K562 (cell line): ENCODE measurements at regions not wholly inside any gene's neighbourhood (a gene's known extent, or its start where the extent isn't known, plus 50 kb on each side); places are given as distances from the start of the nearest gene placed in this dataset.

ENCODE experiments used
- BRD4 ChIP-seq: fragments of 200-600 bp; sonication (generic); IDR thresholded peaks from 2 replicates; pipeline ENCODE4 v1.6.1; 2017; ENCODE audit warnings: inconsistent platforms
- CEBPZ ChIP-seq: fragments of 150-350 bp; IDR thresholded peaks from 2 replicates; pipeline ENCODE4 v1.6.1; 2014; ENCODE audit warnings: low read depth, mild to moderate bottlenecking, low read length, borderline replicate concordance
- CREB3 ChIP-seq: fragments of 450-650 bp; conservative IDR thresholded peaks from 2 replicates; pipeline ENCODE4 v1.6.1; 2016; ENCODE audit warnings: missing genetic modification characterization, low read depth, mild to moderate bottlenecking, missing compliant biosample characterization, moderate library complexity
- FOS ChIP-seq: IDR thresholded peaks from 3 replicates; pipeline ENCODE4 v1.6.1; 2011; ENCODE audit not compliant: insufficient read length; ENCODE audit errors: extremely low read depth
- NFRKB ChIP-seq: fragments of 450-650 bp; IDR thresholded peaks from 2 replicates; pipeline ENCODE4 v1.6.1; 2016; ENCODE audit warnings: low read depth
- NR2F6 ChIP-seq: fragments of 450-650 bp; formaldehyde crosslinking; IDR thresholded peaks from 2 replicates; pipeline ENCODE4 v1.4.0; 2020; ENCODE audit warnings: mild to moderate bottlenecking
- THRA ChIP-seq: fragments of 450-650 bp; IDR thresholded peaks from 2 replicates; pipeline ENCODE4 v1.6.1; 2017; ENCODE audit warnings: mild to moderate bottlenecking, moderate library complexity
- UBTF ChIP-seq, 2 experiments: IDR thresholded peaks; 2 replicates each; pipeline ENCODE4 v1.6.1; 2012; ENCODE audit warnings: improper control_type of control experiment in 2 of 2, low read depth in 2 of 2, low read length in 2 of 2, borderline replicate concordance in 1 of 2
- ZNF165 ChIP-seq: fragments of 250-450 bp; sonication (Bioruptor Pico); IDR thresholded peaks from 2 replicates; pipeline ENCODE4 v1.4.0; 2020; ENCODE audit warnings: borderline replicate concordance

GRCh38 chr10:8149991-8150390, 95.5 kb downstream of the GATA3 start (continued):
- no peak for TF ChIP-seq CREB3
- no peak for TF ChIP-seq FOS
- TF ChIP-seq NR2F6 (CRISPR knock-in tag): no peak
- no peak for TF ChIP-seq ZNF165 (CRISPR knock-in tag)
- TF ChIP-seq UBTF (IDR thresholded peaks at IDR 0.05; ENCODE audit: borderline replicate concordance in 1 of 2, low read depth in 2 of 2, low read length in 2 of 2): no peak
- no peak for TF ChIP-seq THRA
- TF ChIP-seq NFRKB: no peak
- TF ChIP-seq CEBPZ: no peak
- TF ChIP-seq BRD4: no peak
- TF ChIP-seq, all 486 proteins: peak for 0
